GM10248 (cell line): ENCODE measurements at regions not wholly inside any gene's neighbourhood (a gene's known extent, or its start where the extent isn't known, plus 50 kb on each side); places are given as distances from the start of the nearest gene placed in this dataset.

Source experiments
- CTCF ChIA-PET: fragments of 300-600 bp; sonication (Branson Sonifier 250); formaldehyde crosslinking; extraction: SDS; loops from one replicate; lab custom pipeline; 2021; ENCODE audit warnings: antibody characterized with exemption; lab: Yijun Ruan, JAX
- POLR2A ChIA-PET: fragments of 350-650 bp; sonication (Branson Sonifier 250); formaldehyde crosslinking; extraction: SDS; loops from one replicate; lab custom pipeline; 2020; ENCODE audit warnings: antibody characterized with exemption; lab: Yijun Ruan, JAX
- DNase-seq: peaks from one replicate; pipeline ENCODE4 v3.0.0; 2012; ENCODE audit errors: extremely low spot score
- CTCF ChIP-seq: IDR thresholded peaks from 2 replicates; pipeline ENCODE4 v1.5.1; 2012; ENCODE audit warnings: mild to moderate bottlenecking, low read depth; ENCODE audit errors: extremely low read depth, missing control alignments, control extremely low read depth

DNA sequence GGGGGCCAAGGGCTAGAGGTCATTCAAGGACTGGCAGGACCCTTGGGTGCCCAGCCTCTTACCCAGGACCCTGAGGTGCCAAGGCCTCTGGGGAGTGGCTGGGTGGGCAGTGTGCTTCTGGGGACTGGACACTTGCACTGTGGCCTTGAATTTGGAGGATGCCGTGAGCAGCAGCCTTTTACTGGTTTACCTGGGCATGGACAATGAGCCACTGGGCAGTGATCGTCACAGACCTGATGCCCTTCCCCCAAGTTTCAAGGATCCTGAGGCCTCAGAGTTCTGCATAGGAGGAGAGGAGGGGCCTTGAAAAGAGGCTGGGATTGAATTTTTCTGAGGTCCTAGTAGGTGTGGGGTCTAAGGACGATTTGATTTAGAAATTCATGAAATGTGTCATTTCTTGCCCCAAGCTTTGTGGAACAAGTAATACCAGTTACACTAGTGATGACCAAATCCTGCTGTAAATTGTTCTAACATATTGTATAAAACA is 146.1 kb upstream of the TPM1 start:
- CTCF ChIA-PET = interaction anchor here (0.8 kb wide), 1 partner anchor 21 kb away, joined by 3 read pairs; no protein-coding TSS in a partner anchor
- no peak for TF ChIP-seq CTCF
- POLR2A ChIA-PET = no interaction called here
- DNase-seq = no peak

- CTCF ChIA-PET = no interaction called here
Observed at GRCh38 chr15:62896969-62897486, 145.5 kb upstream of the TPM1 start.

DNA sequence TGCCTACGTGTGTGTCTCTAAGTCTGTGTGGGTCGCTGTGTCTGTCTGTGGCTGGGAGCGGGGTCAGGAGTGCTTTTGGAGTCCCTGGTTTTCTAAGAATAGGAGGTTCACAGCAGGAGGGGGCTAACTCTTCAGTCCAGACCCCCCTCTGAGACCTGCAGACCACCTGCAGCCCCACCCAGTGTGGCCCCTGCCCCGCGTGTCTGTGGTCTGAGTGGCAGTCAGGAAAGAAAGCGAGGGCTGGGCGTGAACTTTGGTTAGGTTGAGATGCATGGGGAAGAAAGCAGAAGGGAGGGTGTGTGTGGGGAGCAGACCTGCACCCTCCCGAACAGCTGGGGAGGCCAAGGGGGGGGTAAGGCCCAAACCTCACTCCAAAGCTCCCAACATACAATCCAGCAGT is 144.9 kb upstream of the TPM1 start:
- CTCF ChIA-PET = no interaction called here
- POLR2A ChIA-PET = no interaction called here
- no peak for TF ChIP-seq CTCF
- DNase-seq = no peak

More at GRCh38 chr15:62896969-62897486, 145.5 kb upstream of the TPM1 start:
- POLR2A ChIA-PET = no interaction called here
- DNase-seq = no peak
- TF ChIP-seq CTCF = no peak

GRCh38 chr15:62899090-62899493 is 143.5 kb upstream of the TPM1 start:
- DNase-seq = no peak
- POLR2A ChIA-PET = no interaction called here
- no peak for TF ChIP-seq CTCF
- CTCF ChIA-PET = interaction anchor here (1.0 kb wide), 1 partner anchor 24 kb away, joined by 3 read pairs; no protein-coding TSS in a partner anchor

- DNase-seq = no peak
- POLR2A ChIA-PET = no interaction called here
- CTCF ChIA-PET = no interaction called here
- TF ChIP-seq CTCF = no peak
Observed at GRCh38 chr15:62900071-62900802, 142.3 kb upstream of the TPM1 start.

DNA sequence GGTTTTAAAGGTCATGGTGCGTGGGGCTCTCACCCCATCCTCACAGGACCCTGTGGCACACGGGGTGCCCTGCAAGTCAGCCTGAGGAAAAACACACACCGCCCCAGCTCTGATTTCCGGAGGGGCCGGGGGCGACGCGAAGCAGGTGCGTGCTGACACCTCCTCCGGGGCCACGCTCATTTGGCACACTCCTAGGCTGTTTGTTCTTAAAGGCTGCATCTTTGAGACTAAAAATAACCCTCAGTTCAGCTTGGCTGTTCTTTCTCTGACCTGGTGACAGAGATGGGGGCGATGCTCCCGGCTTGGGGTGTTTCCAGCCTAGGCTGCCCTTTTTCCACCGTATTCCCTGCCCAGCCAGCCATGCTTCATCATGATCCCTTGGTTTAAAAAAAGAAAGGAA is 141.5 kb upstream of the TPM1 start:
- TF ChIP-seq CTCF = no peak
- ChIA-PET POLR2A (no interaction called here), CTCF (no interaction called here)
- no peak for DNase-seq
